ENCODE measurements at regions not wholly inside any gene's neighbourhood (a gene's known extent, or its start where the extent isn't known, plus 50 kb on each side); places are given as distances from the start of the nearest gene placed in this dataset.
A peak's percentile ranks its signal among the peaks of the same experiment; 100 is the strongest.
"Not testable (repeated sequence)": the region's sequence is repeated elsewhere in the genome, so short reads cannot be mapped to it uniquely, and the experiment has no call there.

DNA sequence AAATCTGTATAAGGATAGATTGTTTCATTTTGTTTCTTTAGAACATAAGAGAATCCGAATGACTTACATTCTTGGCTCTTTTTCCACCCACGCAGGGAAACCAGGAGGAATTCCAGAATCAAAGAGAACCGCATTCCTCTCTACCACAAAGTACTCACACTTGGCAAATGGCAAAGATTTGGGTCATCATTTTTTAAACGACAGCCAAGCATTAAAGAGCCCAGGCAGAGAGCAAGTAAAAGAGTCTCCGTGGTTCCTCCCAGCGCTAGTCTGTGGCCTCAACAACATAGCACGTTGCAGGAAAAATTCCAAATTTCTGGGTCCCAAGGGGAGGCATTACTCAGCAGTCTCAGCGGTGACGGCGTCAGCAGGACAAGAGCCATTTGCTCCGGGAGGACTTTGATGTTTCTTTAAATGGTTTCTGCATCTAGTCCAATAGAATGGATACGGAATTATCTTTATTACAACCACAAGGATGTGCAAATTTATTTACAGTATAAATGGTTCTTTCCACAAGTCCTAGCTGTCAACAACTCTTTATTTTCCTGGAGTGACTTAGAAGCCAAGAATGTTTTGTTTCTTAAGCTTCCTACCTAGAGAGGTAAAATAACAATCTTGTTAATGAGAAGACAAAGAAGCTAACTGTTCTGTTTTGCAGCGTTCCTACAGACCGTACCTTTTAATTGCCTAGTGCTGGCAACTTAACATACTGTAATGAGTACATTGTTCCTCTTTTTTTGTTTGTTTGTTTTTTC lies 232.5 kb downstream of the SKIDA1 start:
- peak; percentile 81 to 85 for DNase-seq

GRCh38 chr10:21290499-21291160 lies 234.9 kb downstream of the SKIDA1 start:
- DNase-seq: no peak

- no peak for DNase-seq
Observed at GRCh38 chr10:21289961-21290360, 235.5 kb downstream of the SKIDA1 start.

DNA sequence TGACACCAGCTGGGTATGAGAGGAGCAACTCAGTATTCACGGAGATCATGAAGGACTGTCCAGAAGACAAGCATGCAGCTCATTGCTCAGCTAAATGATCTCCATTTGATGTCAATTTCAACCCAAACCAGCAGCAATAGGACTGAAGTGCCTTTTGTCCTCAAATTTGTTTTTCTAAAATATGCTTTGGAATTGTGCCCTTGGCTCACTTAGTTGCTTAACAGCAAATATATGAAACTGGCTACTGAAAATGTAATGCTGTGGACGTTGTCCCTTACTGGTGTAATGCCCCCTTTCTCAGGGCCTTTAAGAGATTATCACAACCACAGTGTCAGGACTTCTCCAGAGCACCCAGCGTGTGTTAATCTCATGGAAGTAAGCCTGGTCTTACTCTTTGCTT lies 236.2 kb downstream of the SKIDA1 start:
- DNase-seq: no peak

- DNase-seq: no peak
Observed at GRCh38 chr10:21285742-21286331, 239.6 kb downstream of the SKIDA1 start.

GRCh38 chr10:21285207-21285606 lies 240.3 kb downstream of the SKIDA1 start:
- DNase-seq: no peak

DNA sequence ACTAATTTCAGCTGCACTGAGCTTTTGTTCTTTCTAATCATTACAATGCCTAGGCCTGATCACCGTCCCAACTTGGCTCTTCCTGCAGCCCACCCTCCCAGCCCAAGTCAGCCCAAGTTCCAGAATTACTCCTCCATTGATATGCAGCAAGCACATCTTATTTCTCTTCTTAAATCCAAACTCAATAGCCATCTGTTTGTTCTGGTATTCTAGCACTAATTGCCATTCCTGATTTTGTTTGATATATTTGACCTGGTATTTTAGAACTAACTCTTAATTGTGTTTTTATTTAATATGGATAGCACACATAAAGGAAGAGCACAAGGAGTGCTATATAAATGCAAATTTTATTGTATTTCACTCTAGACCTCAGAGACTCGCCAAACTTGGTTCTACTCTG lies 241.2 kb downstream of the SKIDA1 start:
- DNase-seq: no peak

- not testable (repeated sequence) for DNase-seq
Observed at GRCh38 chr10:21283053-21283452, 242.4 kb downstream of the SKIDA1 start.

DNA sequence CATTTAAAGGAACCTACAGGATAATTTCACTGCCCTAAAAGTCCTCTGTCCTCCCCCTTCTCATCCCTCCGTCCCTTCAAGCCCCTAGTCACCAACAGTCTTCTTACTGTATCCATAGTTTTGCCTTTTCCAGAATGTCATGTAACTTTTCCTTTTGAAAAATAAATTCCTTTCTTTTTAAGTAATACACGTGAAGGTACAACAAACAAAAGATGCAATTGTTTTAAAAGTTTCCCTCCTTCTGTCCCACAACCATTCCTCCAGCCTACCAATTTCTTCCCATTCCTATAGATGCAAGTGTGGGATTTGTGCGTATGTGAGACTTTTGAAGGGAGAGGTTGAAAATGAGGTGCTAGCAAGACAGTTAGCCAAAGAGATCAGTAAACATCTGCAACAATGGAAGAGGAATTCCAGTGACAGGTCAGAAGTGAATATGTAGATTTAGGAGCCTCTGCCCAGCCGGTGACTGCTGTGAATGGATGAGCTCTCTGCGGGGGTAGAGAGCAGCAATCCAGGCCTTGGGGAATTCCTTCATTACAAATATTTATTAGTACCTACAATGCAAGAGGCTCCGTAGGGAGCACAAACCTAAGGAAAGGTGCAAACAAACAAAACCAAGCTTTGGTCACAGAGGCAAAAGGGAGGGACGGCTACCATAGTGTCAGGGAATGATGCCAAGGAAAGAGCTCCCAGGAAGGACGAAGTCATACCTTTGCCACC lies 243.6 kb downstream of the SKIDA1 start:
- no peak for DNase-seq

- DNase-seq: no peak
Observed at GRCh38 chr10:21280971-21281572, 244.4 kb downstream of the SKIDA1 start.

DNA sequence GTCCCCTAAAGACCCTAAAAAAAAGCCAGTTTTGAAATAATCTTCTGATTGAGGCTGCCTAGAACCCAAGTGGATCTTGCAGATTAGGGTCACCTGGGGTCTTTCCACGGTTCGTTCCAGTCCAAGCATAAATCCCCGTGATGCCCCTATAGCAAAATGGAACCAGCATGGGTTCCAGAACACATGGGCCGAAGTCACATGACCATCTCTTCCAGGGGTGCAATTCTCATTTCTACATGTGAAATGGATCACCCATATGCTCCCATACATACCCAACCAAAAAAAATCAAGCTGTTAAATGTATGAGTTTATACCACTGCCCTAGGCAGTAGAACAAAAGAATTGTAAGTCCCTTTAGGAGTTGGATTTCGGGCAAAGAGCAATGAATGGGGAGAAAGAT lies 245.4 kb downstream of the SKIDA1 start:
- DNase-seq: no peak

GRCh38 chr10:21279217-21279575 lies 246.3 kb downstream of the SKIDA1 start:
- DNase-seq: no peak

DNA sequence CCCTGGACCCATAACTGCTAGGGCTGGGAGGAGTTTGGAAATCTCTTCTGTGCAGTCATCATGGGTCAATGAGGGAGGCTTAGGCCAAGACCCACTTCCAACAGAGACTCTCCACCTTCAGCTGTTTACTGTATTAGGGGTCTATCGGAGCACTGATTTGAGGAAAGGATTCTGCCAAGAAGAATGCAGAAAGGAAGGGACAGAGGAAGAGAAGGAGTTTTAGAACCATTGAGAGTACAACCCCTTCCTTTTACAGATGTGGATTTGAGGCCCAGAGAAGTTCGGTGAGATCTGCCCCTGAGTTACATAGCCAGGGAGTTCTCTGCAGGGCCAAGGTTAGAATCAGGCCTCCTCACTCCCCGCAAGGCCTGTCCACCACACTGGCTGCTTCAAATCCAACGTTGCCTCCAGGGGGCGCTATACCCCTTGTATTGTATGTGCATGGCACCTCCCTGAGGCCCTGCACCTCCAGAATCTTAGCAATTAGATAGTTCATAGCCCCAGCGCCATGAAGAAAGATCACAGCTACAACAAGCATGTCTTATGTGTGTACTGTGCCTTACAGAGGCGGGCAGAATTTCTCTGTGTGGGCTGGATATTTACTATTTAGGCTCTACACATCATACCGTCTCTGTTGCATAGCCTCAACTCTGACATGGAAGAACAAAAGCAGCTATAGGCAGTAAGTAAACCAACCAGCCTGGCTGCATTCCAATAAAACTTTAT lies 246.8 kb downstream of the SKIDA1 start:
- DNase-seq: peak; percentile 83 to 90

DNA sequence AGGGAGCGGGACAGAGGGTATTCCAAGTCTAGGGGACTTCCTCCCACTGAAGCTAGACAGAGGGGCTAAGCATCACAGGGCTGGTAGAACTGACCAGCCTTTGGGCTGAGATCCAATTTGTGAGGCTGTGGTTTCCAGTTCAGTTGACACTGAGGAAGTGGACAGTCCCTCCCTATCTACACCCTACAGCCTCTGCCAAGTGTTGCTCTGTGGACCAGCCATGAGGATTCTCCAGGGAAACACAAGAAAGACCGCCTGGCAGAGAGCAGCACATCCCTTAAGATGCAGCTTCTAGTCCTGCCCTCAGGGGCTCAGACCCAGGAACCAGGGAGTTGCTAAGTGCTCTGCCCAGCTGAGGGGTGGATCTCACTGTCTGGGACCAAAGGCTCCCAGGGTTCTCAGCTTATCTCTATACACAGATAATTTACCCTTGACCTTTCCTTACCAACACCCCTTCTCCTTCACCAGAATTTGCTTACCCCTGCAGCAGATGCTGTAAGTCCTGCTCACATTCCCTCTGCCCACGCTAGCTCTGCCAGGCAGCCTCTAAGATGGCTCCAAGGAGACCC lies 252.0 kb downstream of the SKIDA1 start:
- no peak for DNase-seq

DNA sequence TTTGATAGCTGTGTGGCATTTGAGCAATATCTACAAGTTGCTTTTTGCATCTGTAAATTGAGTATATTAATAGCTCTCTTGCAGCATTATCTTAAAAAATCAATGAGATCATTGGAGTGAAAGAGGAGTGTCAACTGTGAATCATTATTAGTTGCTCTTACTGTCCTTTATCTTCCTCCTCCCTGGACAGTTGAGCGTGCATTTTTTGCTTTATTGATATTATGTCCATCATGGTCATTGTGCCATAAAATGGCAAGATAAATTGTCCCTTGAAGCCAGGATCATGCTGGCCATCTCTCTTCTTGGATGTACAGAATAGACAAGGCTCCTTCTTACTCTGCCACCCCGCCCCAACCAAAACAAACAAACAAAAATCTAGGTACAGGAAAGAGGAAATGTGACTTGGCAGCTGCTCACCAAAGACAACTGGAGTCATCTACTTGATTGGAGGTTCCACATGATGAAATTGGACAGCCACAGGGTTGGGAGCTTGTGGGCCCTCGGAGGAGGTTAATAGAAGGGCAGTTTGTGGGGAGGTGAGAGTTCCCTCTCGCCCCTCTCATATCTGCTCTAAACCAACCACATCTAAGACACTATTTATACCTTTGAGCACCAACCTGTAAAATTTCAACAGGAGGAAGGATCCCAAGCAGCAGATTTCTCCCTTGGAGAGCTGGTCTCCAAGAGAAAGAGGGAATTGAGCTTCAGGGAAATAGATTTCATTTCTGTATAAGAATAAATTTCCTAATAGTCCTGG lies 252.7 kb downstream of the SKIDA1 start:
- no peak for DNase-seq

GRCh38 chr10:21270976-21271375 lies 254.5 kb downstream of the SKIDA1 start:
- no peak for DNase-seq

DNA sequence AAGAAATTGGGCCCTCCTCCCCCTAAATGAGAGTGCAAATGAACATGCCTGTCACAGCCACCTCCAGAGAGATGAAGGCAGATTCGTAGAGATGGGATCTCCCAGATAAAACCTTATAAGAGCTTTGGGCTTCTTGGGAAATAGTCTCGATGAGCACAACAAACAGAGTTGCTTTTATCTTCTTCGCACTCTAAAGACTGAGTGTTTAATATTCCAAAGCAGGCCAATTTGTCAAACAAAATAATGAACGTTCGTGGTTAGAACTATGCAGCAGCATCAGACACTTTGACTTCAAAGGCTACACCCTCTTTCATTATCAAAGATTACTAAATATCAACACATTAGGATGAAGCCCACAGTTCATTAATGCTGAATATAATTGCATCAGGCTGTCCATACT lies 256.2 kb downstream of the SKIDA1 start:
- peak in 1 of 2 donors; percentile 50 for DNase-seq

DNA sequence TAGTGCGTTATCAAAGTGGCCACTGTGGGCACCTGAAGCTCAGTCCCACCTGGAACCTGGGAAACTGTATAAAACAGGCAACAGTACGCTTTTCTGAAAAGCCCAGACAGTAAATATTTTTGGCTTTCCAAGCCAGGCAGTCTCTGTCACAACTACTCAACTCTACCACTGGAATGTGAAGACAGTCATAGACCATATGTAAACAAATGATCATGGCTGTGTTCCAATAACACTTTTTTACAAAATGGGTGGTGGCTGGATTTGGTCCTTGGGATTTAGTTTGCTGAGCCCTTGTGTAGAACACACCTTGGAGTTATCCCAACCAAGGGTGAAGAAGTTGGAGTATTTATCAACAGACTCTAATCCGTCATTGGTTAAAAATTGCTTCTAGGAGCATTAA lies 259.9 kb downstream of the SKIDA1 start:
- peak in 1 of 2 donors; percentile 28 for DNase-seq

DNA sequence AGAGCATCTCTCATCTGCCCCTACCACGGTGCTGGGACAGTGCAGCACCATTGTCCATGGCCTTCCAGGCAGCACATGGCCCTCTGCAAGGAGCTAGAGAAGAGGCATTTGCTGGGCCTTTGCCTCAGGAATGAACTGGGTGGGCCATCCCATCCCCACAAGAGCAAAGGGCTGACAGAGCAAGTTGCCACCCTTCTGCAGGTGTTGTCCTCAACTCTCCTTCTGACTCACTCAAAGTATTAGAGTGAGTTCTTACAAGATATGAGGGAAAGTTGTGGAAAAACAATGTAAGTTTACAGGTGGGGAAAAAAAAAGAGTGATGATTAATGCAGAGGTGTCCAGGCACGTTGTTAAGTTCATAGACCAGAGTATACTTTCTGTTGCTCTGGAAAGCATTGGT lies 261.2 kb downstream of the SKIDA1 start:
- DNase-seq: no peak

- DNase-seq: no peak
Observed at GRCh38 chr10:21263839-21264238, 261.6 kb downstream of the SKIDA1 start.
